ENCODE measurements at regions not wholly inside any gene's neighbourhood (a gene's known extent, or its start where the extent isn't known, plus 50 kb on each side); places are given as distances from the start of the nearest gene placed in this dataset.

GRCh38 chr7:32214913-32215312 lies 144.7 kb upstream of the PDE1C start:
- TF ChIP-seq CTCF (conservative IDR thresholded peaks at IDR 0.05; ENCODE audit: low read depth, low read length) (no peak), EZH2 (IDR thresholded peaks at IDR 0.05; ENCODE audit: low read length, unreplicated experiment) (no peak)

Data from PC-3 (cell line).